GM19193 (cell line): ENCODE measurements at regions not wholly inside any gene's neighbourhood (a gene's known extent, or its start where the extent isn't known, plus 50 kb on each side); places are given as distances from the start of the nearest gene placed in this dataset.

ENCODE experiments used
- POLR2A ChIP-seq: IDR thresholded peaks from 4 replicates; pipeline ENCODE4 v1.6.1; 2011; ENCODE audit not compliant: insufficient read depth, insufficient read length; ENCODE audit errors: extremely low read depth

GRCh38 chr15:70209499-70209898 is 111.8 kb upstream of the TLE3 start:
- TF ChIP-seq POLR2A = no peak

- no peak for TF ChIP-seq POLR2A
These were observed 110.6 kb upstream of the TLE3 start for GRCh38 chr15:70208332-70208731.

- no peak for TF ChIP-seq POLR2A
These were observed 109.0 kb upstream of the TLE3 start for GRCh38 chr15:70206668-70207067.

GRCh38 chr15:70204652-70205051 is 106.9 kb upstream of the TLE3 start:
- no peak for TF ChIP-seq POLR2A

- no peak for TF ChIP-seq POLR2A
These were observed 106.4 kb upstream of the TLE3 start for GRCh38 chr15:70203981-70204560.

GRCh38 chr15:70202756-70203155 is 105.0 kb upstream of the TLE3 start:
- TF ChIP-seq POLR2A = no peak

GRCh38 chr15:70201425-70201775 is 103.7 kb upstream of the TLE3 start:
- no peak for TF ChIP-seq POLR2A

- TF ChIP-seq POLR2A = no peak
These were observed 103.1 kb upstream of the TLE3 start for GRCh38 chr15:70200511-70201424.

GRCh38 chr15:70199540-70200410 is 102.1 kb upstream of the TLE3 start:
- no peak for TF ChIP-seq POLR2A

GRCh38 chr15:70199124-70199482 is 101.4 kb upstream of the TLE3 start:
- no peak for TF ChIP-seq POLR2A

- TF ChIP-seq POLR2A = no peak
These were observed 100.9 kb upstream of the TLE3 start for GRCh38 chr15:70198441-70199123.

- no peak for TF ChIP-seq POLR2A
These were observed 100.2 kb upstream of the TLE3 start for GRCh38 chr15:70197945-70198361.

- TF ChIP-seq POLR2A = no peak
These were observed 99.7 kb upstream of the TLE3 start for GRCh38 chr15:70197318-70197944.

- peak; percentile 53 for TF ChIP-seq POLR2A
These were observed 98.9 kb upstream of the TLE3 start for GRCh38 chr15:70196372-70197316.
